WTC11 (cell line): ENCODE measurements at regions not wholly inside any gene's neighbourhood (a gene's known extent, or its start where the extent isn't known, plus 50 kb on each side); places are given as distances from the start of the nearest gene placed in this dataset.

Experiments used
- ATAC-seq: fragments of 200-7000 bp; cut with Tn5 transposase; 2 replicates; pipeline ENCODE4 v1.10.0; 2021; ENCODE audit warnings: mild to moderate bottlenecking, moderate library complexity
- CTCF ChIA-PET: fragments of 300-600 bp; sonication (Branson Sonifier 250); formaldehyde crosslinking; loops from one replicate; lab custom pipeline; 2021; ENCODE audit warnings: antibody characterized with exemption; lab: Charles Lee
- POLR2A ChIA-PET: fragments of 350-600 bp; sonication (Branson Sonifier 250); formaldehyde crosslinking; loops from one replicate; lab custom pipeline; 2021; ENCODE audit warnings: antibody characterized with exemption; lab: Charles Lee
- DNase-seq: peaks from one replicate; pipeline ENCODE4 v3.0.0; 2021; ENCODE audit warnings: low spot score
- H3K27ac Mint-ChIP-seq: 2 replicates; pipeline ENCODE4 v1.8.0; 2021; ENCODE audit warnings: mixed read lengths
- H3K27me3 Mint-ChIP-seq: 2 replicates; pipeline ENCODE4 v1.8.0; 2021; ENCODE audit warnings: low read depth, mild to moderate bottlenecking, moderate library complexity, mixed read lengths
- H3K36me3 Mint-ChIP-seq: 2 replicates; pipeline ENCODE4 v1.8.0; 2021; ENCODE audit warnings: mixed read lengths
- H3K4me1 Mint-ChIP-seq: 2 replicates; pipeline ENCODE4 v1.8.0; 2022; ENCODE audit warnings: mixed read lengths
- H3K4me3 Mint-ChIP-seq: 2 replicates; pipeline ENCODE4 v1.8.0; 2021; ENCODE audit warnings: mild to moderate bottlenecking, moderate library complexity, mixed read lengths
- H3K9me3 Mint-ChIP-seq: 2 replicates; pipeline ENCODE4 v1.8.0; 2021; ENCODE audit warnings: mixed read lengths
- AFF4 ChIP-seq: sonication (generic); formaldehyde crosslinking; IDR thresholded peaks from 2 replicates; pipeline ENCODE4 v1.8.1; 2023; ENCODE audit warnings: mild to moderate bottlenecking, missing genetic modification reagents, borderline replicate concordance
- AR ChIP-seq: fragments of 250-450 bp; sonication (Bioruptor Pico); IDR thresholded peaks from 2 replicates; pipeline ENCODE4 v1.9.0; 2021; ENCODE audit warnings: mild to moderate bottlenecking
- ATF2 ChIP-seq: sonication (generic); formaldehyde crosslinking; IDR thresholded peaks from 2 replicates; pipeline ENCODE4 v1.8.1; 2022; ENCODE audit warnings: low read depth, missing genetic modification reagents, borderline replicate concordance
- ATF6 ChIP-seq: sonication (generic); formaldehyde crosslinking; IDR thresholded peaks from 2 replicates; pipeline ENCODE4 v1.8.1; 2023; ENCODE audit warnings: mild to moderate bottlenecking, missing genetic modification reagents
- CBFB ChIP-seq: sonication (generic); formaldehyde crosslinking; IDR thresholded peaks from 2 replicates; pipeline ENCODE4 v1.8.1; 2022; ENCODE audit warnings: mild to moderate bottlenecking, low read depth, missing genetic modification reagents
- CTCF ChIP-seq: fragments of 200-600 bp; IDR thresholded peaks from 2 replicates; pipeline ENCODE4 v1.8.0; 2022; ENCODE audit warnings: antibody characterized with exemption
- ERG ChIP-seq: fragments of 250-450 bp; sonication (Bioruptor Pico); IDR thresholded peaks from 2 replicates; pipeline ENCODE4 v1.8.0; 2021; ENCODE audit warnings: mild to moderate bottlenecking
- GTF2I ChIP-seq: fragments of 250-450 bp; sonication (Bioruptor Pico); conservative IDR thresholded peaks from 2 replicates; pipeline ENCODE4 v1.4.0; 2021; ENCODE audit warnings: mild to moderate bottlenecking
- JAZF1 ChIP-seq: fragments of 250-450 bp; sonication (Bioruptor Pico); IDR thresholded peaks from 2 replicates; pipeline ENCODE4 v1.9.0; 2021; ENCODE audit warnings: moderate library complexity, mild to moderate bottlenecking, inconsistent platforms
- MAX ChIP-seq: sonication (generic); formaldehyde crosslinking; IDR thresholded peaks from 2 replicates; pipeline ENCODE4 v1.8.0; 2022; ENCODE audit warnings: mild to moderate bottlenecking, missing genetic modification reagents
- NR2C2 ChIP-seq: sonication (generic); formaldehyde crosslinking; IDR thresholded peaks from 2 replicates; pipeline ENCODE4 v1.8.0; 2022; ENCODE audit warnings: mild to moderate bottlenecking, missing genetic modification reagents
- OVOL2 ChIP-seq: fragments of 250-450 bp; sonication (Bioruptor Pico); IDR thresholded peaks from 2 replicates; pipeline ENCODE4 v1.9.0; 2021; ENCODE audit warnings: mild to moderate bottlenecking, borderline replicate concordance
- RELA ChIP-seq: sonication (generic); formaldehyde crosslinking; IDR thresholded peaks from 2 replicates; pipeline ENCODE4 v1.8.1; 2022; ENCODE audit warnings: missing genetic modification reagents, mild to moderate bottlenecking, borderline replicate concordance
- TEAD1 ChIP-seq: sonication (generic); formaldehyde crosslinking; IDR thresholded peaks from 2 replicates; pipeline ENCODE4 v1.8.0; 2022; ENCODE audit warnings: mild to moderate bottlenecking, missing genetic modification reagents
- USF1 ChIP-seq: sonication (generic); formaldehyde crosslinking; IDR thresholded peaks from 2 replicates; pipeline ENCODE4 v1.8.0; 2022; ENCODE audit warnings: mild to moderate bottlenecking, missing genetic modification reagents
- ZNF232 ChIP-seq: sonication (generic); formaldehyde crosslinking; IDR thresholded peaks from 2 replicates; pipeline ENCODE4 v1.8.0; 2022; ENCODE audit warnings: mild to moderate bottlenecking, missing genetic modification reagents
- ZNF317 ChIP-seq: sonication (generic); formaldehyde crosslinking; IDR thresholded peaks from 2 replicates; pipeline ENCODE4 v1.8.1; 2023; ENCODE audit warnings: low read depth, mild to moderate bottlenecking, moderate library complexity, missing genetic modification reagents, borderline replicate concordance
- ZNF396 ChIP-seq: fragments of 250-450 bp; sonication (Bioruptor Pico); IDR thresholded peaks from 2 replicates; pipeline ENCODE4 v1.8.0; 2021; ENCODE audit warnings: mild to moderate bottlenecking, moderate library complexity, borderline replicate concordance

- TF ChIP-seq ATF2 (no peak), CBFB (no peak), ERG (no peak), ZNF317 (CRISPR knock-in tag) (no peak), TEAD1 (CRISPR knock-in tag) (no peak), GTF2I (CRISPR knock-in tag) (no peak)
Observed at GRCh38 chr5:23353286-23353685, 154.1 kb upstream of the PRDM9 start (continued).

- peaks cover 4% of the 10 kb centered on the region; the same call in 1 of the 2 replicates for H3K9me3 Mint-ChIP-seq
- POLR2A ChIA-PET: no interaction called here
- peak; percentile 93 for ATAC-seq
- no peak for TF ChIP-seq TEAD1 (CRISPR knock-in tag)
- 0 out of 2 replicates have a peak, but pooled peaks have one; percentile 20 for TF ChIP-seq CTCF
- TF ChIP-seq AR: no peak
- no peak for TF ChIP-seq JAZF1 (CRISPR knock-in tag)
- no peak for TF ChIP-seq NR2C2
- TF ChIP-seq MAX: no peak
- no peak for TF ChIP-seq ZNF232 (CRISPR knock-in tag)
- TF ChIP-seq, all 79 proteins: peak for 1
- DNase-seq: peak; percentile 45
- Mint-ChIP-seq H3K27me3 (peaks cover 3% of the 10 kb centered on the region; the same call in 1 of the 2 replicates), H3K4me1 (0 out of 2 replicates have a peak, but pooled peaks cover 3% of the 10 kb centered on the region), H3K27ac (no peak overlapping the region), H3K36me3 (no peaks in the 10 kb centered on the region), H3K4me3 (no peak overlapping the region)
- CTCF ChIA-PET: interaction anchor here (0.5 to 1.5 kb wide), 7 partner anchors 31 to 305 kb away, joined by 3 to 10 read pairs (median 4); no protein-coding TSS in a partner anchor
Observed at GRCh38 chr5:23352446-23352845, 155.0 kb upstream of the PRDM9 start.

GRCh38 chr5:23343121-23343520, 164.3 kb upstream of the PRDM9 start:
- Mint-ChIP-seq H3K27ac (no peak overlapping the region), H3K4me1 (no peaks in the 10 kb centered on the region), H3K27me3 (no peaks in the 10 kb centered on the region; the same call in 1 of the 2 replicates), H3K36me3 (no peaks in the 10 kb centered on the region), H3K9me3 (peaks cover 4% of the 10 kb centered on the region), H3K4me3 (no peak overlapping the region)
- ATAC-seq: no peak
- DNase-seq: no peak
- ChIA-PET CTCF (no interaction called here), POLR2A (no interaction called here)
- no peak for TF ChIP-seq ATF6 (CRISPR knock-in tag)
- TF ChIP-seq USF1 (CRISPR knock-in tag): no peak
- no peak for TF ChIP-seq RELA (CRISPR knock-in tag)
- no peak for TF ChIP-seq AFF4 (CRISPR knock-in tag)
- TF ChIP-seq OVOL2: no peak
- no peak for TF ChIP-seq ZNF396
